ENCODE measurements at regions not wholly inside any gene's neighbourhood (a gene's known extent, or its start where the extent isn't known, plus 50 kb on each side); places are given as distances from the start of the nearest gene placed in this dataset.

DNA sequence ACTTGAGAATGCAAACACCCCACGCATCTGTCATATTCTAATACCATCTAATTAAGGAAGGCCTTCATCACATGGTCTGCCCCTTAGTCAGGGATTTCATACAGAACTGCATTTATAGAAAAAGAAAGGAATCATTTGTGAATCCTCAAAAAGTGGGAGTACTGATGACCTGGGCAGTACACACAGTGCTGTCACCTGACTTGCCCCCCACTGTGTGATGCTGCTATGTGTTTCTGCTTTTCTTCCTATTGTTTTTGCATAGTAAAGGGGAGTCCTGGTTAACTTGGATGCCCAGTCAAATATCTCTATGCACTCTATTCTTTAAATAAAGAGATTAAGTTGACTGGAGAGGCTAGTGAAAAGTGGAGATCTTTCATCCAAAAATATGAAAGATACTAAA, 1921.2 kb upstream of the PRR20A start:
- H3K4me3 ChIP-seq = no peak overlapping the region
- H3K9me3 ChIP-seq = no peaks in the 10 kb centered on the region
- 83 to 86% methylated on average over 1 of the region's 1 CpG for WGBS, 2 donors
- TF ChIP-seq, protein P1, sequence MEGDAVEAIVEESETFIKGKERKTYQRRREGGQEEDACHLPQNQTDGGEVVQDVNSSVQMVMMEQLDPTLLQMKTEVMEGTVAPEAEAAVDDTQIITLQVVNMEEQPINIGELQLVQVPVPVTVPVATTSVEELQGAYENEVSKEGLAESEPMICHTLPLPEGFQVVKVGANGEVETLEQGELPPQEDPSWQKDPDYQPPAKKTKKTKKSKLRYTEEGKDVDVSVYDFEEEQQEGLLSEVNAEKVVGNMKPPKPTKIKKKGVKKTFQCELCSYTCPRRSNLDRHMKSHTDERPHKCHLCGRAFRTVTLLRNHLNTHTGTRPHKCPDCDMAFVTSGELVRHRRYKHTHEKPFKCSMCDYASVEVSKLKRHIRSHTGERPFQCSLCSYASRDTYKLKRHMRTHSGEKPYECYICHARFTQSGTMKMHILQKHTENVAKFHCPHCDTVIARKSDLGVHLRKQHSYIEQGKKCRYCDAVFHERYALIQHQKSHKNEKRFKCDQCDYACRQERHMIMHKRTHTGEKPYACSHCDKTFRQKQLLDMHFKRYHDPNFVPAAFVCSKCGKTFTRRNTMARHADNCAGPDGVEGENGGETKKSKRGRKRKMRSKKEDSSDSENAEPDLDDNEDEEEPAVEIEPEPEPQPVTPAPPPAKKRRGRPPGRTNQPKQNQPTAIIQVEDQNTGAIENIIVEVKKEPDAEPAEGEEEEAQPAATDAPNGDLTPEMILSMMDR (IDR thresholded peaks at IDR 0.05) = no peak
- TF ChIP-seq POLR2A (IDR thresholded peaks at IDR 0.05) = no peak
- no peaks in the 10 kb centered on the region for H3K36me3 ChIP-seq (replicated peaks in 1 of 2; ENCODE audit: insufficient read depth in 1 of 2, low read depth in 2 of 2)
- H3K27ac ChIP-seq = no peak overlapping the region
- no peak for ATAC-seq
- no peak for DNase-seq
- H3K4me1 ChIP-seq = no peaks in the 10 kb centered on the region
- intact Hi-C loops (cut with DNase I) = no loop called here
- H3K27me3 ChIP-seq = no peaks in the 10 kb centered on the region

DNA sequence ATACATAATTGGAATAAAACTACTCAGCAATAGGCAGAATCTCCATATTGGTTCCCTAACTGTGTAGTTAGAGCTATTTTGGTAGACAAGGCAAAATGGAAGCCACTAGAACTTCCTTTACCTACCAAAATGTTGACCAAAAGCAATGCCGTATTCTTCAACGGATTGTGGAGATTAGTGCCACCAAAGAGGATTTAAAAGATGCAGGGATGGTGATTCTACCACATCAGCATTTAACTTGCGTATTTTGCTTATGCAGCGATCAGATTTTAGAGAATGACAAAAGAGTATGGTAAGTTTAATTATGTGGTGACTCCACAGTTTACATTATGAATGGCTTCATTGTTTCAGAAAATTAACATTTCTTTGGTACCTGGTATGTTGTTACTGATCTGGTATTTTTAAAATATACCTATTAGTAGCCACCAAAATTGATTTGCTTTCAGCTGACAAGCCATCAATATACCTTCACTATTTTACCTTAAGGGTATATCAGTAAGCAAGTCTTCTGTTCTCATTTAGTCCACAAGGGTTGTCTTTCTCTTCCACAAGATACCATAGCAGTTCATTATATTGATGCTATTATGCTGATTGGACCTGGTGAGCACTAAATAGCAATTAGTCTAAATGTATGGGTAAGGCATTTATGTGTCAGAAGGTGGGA, 1910.7 kb upstream of the PRR20A start:
- ATAC-seq = no peak

DNA sequence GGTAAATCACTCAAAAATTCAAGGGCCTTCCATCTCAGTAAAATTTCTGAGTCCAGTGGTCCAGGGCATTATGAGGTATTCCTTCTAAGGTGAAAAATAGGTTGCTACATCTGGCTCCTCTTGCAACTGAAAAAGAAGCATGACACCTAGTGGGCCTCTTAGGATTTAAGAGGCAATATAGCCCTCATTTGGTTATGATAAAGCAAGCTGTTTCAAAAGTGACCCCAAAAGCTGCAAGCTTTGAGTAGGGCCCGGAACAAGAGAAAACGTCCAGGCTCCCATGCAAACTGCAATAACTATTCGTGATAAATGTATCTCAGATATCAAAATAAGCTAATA, 1910.2 kb upstream of the PRR20A start:
- intact Hi-C loops (cut with DNase I) = no loop called here
- WGBS, 2 donors = 52 to 54% methylated on average over 3 of the region's 3 CpGs
- TF ChIP-seq, protein P1 (IDR thresholded peaks at IDR 0.05) = no peak
- TF ChIP-seq POLR2A (IDR thresholded peaks at IDR 0.05) = no peak

More for the DNA sequence above, 1910.7 kb upstream of the PRR20A start:
- H3K4me3 ChIP-seq = no peak overlapping the region
- DNase-seq = no peak
- no peak overlapping the region for H3K27ac ChIP-seq
- WGBS, 2 donors = 51 to 52% methylated on average over 4 of the region's 4 CpGs
- no peaks in the 10 kb centered on the region for H3K36me3 ChIP-seq (replicated peaks in 1 of 2; ENCODE audit: insufficient read depth in 1 of 2, low read depth in 2 of 2)
- H3K27me3 ChIP-seq = peaks cover 0 to 3% of the 10 kb centered on the region in 2 donors
- TF ChIP-seq POLR2A (IDR thresholded peaks at IDR 0.05) = no peak
- TF ChIP-seq, protein P1 (IDR thresholded peaks at IDR 0.05) = no peak
- H3K4me1 ChIP-seq = no peaks in the 10 kb centered on the region
- no peaks in the 10 kb centered on the region for H3K9me3 ChIP-seq
- intact Hi-C loops (cut with DNase I) = no loop called here

DNA sequence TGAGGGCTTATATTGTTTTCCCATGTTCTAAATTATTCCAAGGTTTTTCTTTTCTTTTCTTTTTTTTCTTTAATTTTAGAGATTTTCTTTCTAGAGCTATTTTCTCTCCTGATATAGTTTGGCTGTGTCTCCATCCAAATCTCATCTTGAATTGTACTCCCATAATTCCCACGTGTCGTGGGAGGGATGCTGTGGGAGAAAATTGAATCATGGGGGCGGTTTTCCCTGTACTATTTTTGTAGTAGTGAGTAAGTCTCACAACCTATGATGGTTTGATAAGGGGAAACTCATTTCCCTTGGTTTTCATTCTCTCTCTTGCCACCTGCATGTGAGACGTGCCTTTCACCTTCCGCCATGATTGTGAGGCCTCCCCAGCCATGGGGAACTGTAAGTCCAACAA, 1906.4 kb upstream of the PRR20A start:
- Histone ChIP-seq H3K9me3 (no peaks in the 10 kb centered on the region), H3K27me3 (peaks cover 0 to 3% of the 10 kb centered on the region in 2 donors), H3K4me1 (no peaks in the 10 kb centered on the region), H3K27ac (no peak overlapping the region), H3K36me3 (replicated peaks in 1 of 2; ENCODE audit: insufficient read depth in 1 of 2, low read depth in 2 of 2) (no peaks in the 10 kb centered on the region), H3K4me3 (no peak overlapping the region)
- no peak for TF ChIP-seq POLR2A (IDR thresholded peaks at IDR 0.05)
- TF ChIP-seq, protein P1 (IDR thresholded peaks at IDR 0.05) = no peak
- DNase-seq (no peak), ATAC-seq (no peak)
- WGBS, 2 donors = 76 to 81% methylated on average over 5 of the region's 5 CpGs
- intact Hi-C loops (cut with DNase I) = no loop called here

More for the DNA sequence above, 1910.2 kb upstream of the PRR20A start:
- Histone ChIP-seq H3K36me3 (replicated peaks in 1 of 2; ENCODE audit: insufficient read depth in 1 of 2, low read depth in 2 of 2) (no peaks in the 10 kb centered on the region), H3K27ac (no peak overlapping the region), H3K4me3 (no peak overlapping the region), H3K4me1 (no peaks in the 10 kb centered on the region), H3K27me3 (peaks cover 0 to 3% of the 10 kb centered on the region in 2 donors), H3K9me3 (no peaks in the 10 kb centered on the region)
- no peak for DNase-seq
- ATAC-seq = no peak

DNA sequence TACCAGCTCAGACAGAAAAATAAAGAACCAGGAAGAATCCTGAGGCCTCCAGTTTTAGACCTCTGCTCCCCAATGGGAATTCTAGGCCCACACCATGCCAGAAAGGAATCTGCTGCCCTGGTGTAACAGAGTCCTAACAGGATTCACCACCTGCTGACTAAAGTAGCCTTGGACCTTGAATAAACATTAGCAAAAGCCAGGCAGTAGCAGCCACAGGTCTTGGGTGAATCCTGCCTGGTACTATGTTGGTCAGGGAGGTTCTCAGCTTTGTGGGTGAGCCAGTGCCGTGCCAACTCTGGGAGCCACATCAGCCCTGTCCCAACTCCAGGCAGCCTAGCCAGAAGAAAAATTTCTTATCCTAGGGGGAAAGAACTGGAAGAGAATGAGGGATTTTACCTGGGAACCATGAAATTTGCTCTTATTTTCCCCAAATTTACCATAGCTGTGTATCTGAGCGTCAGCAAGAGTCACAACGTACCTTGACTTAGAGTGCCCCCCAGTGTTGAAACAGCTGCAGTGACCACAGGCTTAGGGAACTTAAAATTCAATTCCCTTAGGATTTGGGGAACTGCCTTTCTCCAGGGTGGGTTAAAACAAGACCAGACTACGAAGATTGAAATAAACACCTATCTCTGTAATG, 1895.6 kb upstream of the PRR20A start:
- H3K36me3 ChIP-seq (replicated peaks in 1 of 2; ENCODE audit: insufficient read depth in 1 of 2, low read depth in 2 of 2) = no peaks in the 10 kb centered on the region
- intact Hi-C loops (cut with DNase I) = no loop called here
- H3K27ac ChIP-seq = no peak overlapping the region
- H3K9me3 ChIP-seq = no peaks in the 10 kb centered on the region
- no peaks in the 10 kb centered on the region for H3K27me3 ChIP-seq
- WGBS, 2 donors = 39 to 48% methylated on average over 3 to 4 of the region's 4 CpGs
- TF ChIP-seq POLR2A (IDR thresholded peaks at IDR 0.05) = no peak
- TF ChIP-seq, protein P1 (IDR thresholded peaks at IDR 0.05) = peak in 6 of 7 experiments; percentile 15 to 47 (median 43)
- H3K4me3 ChIP-seq = no peak overlapping the region
- H3K4me1 ChIP-seq = no peaks in the 10 kb centered on the region
- DNase-seq (peak in 3 of 4 donors; percentile 12 to 27 (median 23)), ATAC-seq (peak; percentile 33)
